Mesodermal cell (in vitro differentiated cells): ENCODE measurements at regions not wholly inside any gene's neighbourhood (a gene's known extent, or its start where the extent isn't known, plus 50 kb on each side); places are given as distances from the start of the nearest gene placed in this dataset.

Experiments
- H3K27ac ChIP-seq: 2 replicates; pipeline ENCODE4 v1.7.0; 2013; ENCODE audit warnings: mild to moderate bottlenecking, low read depth, low read length, moderate library complexity; ENCODE audit not compliant: severe bottlenecking
- H3K36me3 ChIP-seq: 2 replicates; pipeline ENCODE4 v1.7.1; 2013; ENCODE audit warnings: mild to moderate bottlenecking, low read length, moderate library complexity; ENCODE audit not compliant: control insufficient read depth, insufficient read depth
- H3K4me1 ChIP-seq: one replicate; pipeline ENCODE4 v1.7.1; 2013; ENCODE audit warnings: mild to moderate bottlenecking, low read length; ENCODE audit not compliant: insufficient read depth, control insufficient read depth, poor library complexity, severe bottlenecking
- H3K4me3 ChIP-seq: 2 replicates; pipeline ENCODE4 v1.7.0; 2013; ENCODE audit warnings: low read length, control low read depth, mild to moderate bottlenecking; ENCODE audit not compliant: insufficient read depth, poor library complexity, severe bottlenecking; ENCODE audit errors: extremely low read depth
- H3K9me3 ChIP-seq: 2 replicates; pipeline ENCODE4 v1.7.1; 2013; ENCODE audit warnings: mild to moderate bottlenecking, low read length, moderate library complexity; ENCODE audit not compliant: control insufficient read depth
- WGBS, 2 experiments: methylation state at CpG; one replicate each; pipeline ENCODE4 v1.1.5; 2013; ENCODE audit warnings: missing lambda C conversion rate in 2 of 2; ENCODE audit not compliant: insufficient coverage in 2 of 2; 5-methylcytosine and 5-hydroxymethylcytosine counted together

GRCh38 chr4:29521281-29521680 is 1198.9 kb upstream of the PCDH7 start:
- Histone ChIP-seq H3K4me1 (no peaks in the 10 kb centered on the region), H3K4me3 (no peak overlapping the region), H3K9me3 (no peaks in the 10 kb centered on the region), H3K27ac (no peak overlapping the region), H3K36me3 (no peaks in the 10 kb centered on the region)
- 71 to 80% methylated on average over 1 of the region's 1 CpG for WGBS, 2 experiments

- Histone ChIP-seq H3K27ac (no peak overlapping the region), H3K36me3 (no peaks in the 10 kb centered on the region), H3K4me1 (no peaks in the 10 kb centered on the region), H3K4me3 (no peak overlapping the region), H3K9me3 (peaks cover 2% of the 10 kb centered on the region)
- 90% methylated on average over 2 of the region's 3 CpGs; no CpG with 5 or more reads in 1 of the 2 experiments for WGBS, 2 experiments
Observed at GRCh38 chr4:29536745-29537144, 1183.4 kb upstream of the PCDH7 start.

GRCh38 chr4:29538889-29539646 is 1181.1 kb upstream of the PCDH7 start:
- Histone ChIP-seq H3K9me3 (peaks cover 8% of the 10 kb centered on the region), H3K4me3 (no peak overlapping the region), H3K36me3 (no peaks in the 10 kb centered on the region), H3K27ac (no peak overlapping the region), H3K4me1 (no peaks in the 10 kb centered on the region)
- 73 to 75% methylated on average over 2 of the region's 4 CpGs for WGBS, 2 experiments

- Histone ChIP-seq H3K4me1 (no peaks in the 10 kb centered on the region), H3K9me3 (peaks cover 8% of the 10 kb centered on the region), H3K36me3 (no peaks in the 10 kb centered on the region), H3K4me3 (no peak overlapping the region), H3K27ac (no peak overlapping the region)
- no CpG with 5 or more reads among the region's 2 CpGs for WGBS, 2 experiments
Observed at GRCh38 chr4:29540439-29541102, 1179.6 kb upstream of the PCDH7 start.

GRCh38 chr4:29541757-29542156 is 1178.4 kb upstream of the PCDH7 start:
- Histone ChIP-seq H3K27ac (no peak overlapping the region), H3K4me1 (no peaks in the 10 kb centered on the region), H3K36me3 (no peaks in the 10 kb centered on the region), H3K9me3 (peaks cover 8% of the 10 kb centered on the region), H3K4me3 (no peak overlapping the region)
- 81 to 98% methylated on average over 4 to 5 of the region's 6 CpGs for WGBS, 2 experiments

GRCh38 chr4:29549342-29549741 is 1170.8 kb upstream of the PCDH7 start:
- H3K4me1 ChIP-seq: no peaks in the 10 kb centered on the region
- no peak overlapping the region for H3K27ac ChIP-seq
- H3K4me3 ChIP-seq: no peak overlapping the region
- no peaks in the 10 kb centered on the region for H3K36me3 ChIP-seq
- no peaks in the 10 kb centered on the region for H3K9me3 ChIP-seq

GRCh38 chr4:29551821-29552220 is 1168.3 kb upstream of the PCDH7 start:
- no peaks in the 10 kb centered on the region for H3K4me1 ChIP-seq

GRCh38 chr4:29553846-29554245 is 1166.3 kb upstream of the PCDH7 start:
- H3K9me3 ChIP-seq: no peaks in the 10 kb centered on the region
- no peaks in the 10 kb centered on the region for H3K36me3 ChIP-seq
- H3K27ac ChIP-seq: no peak overlapping the region
- no peak overlapping the region for H3K4me3 ChIP-seq
- H3K4me1 ChIP-seq: no peaks in the 10 kb centered on the region
- WGBS, 2 experiments: no CpG with 5 or more reads among the region's 1 CpG

More at GRCh38 chr4:29551821-29552220, 1168.3 kb upstream of the PCDH7 start:
- Histone ChIP-seq H3K36me3 (no peaks in the 10 kb centered on the region), H3K9me3 (no peaks in the 10 kb centered on the region), H3K27ac (no peak overlapping the region), H3K4me3 (no peak overlapping the region)
- no CpG with 5 or more reads among the region's 1 CpG for WGBS, 2 experiments

GRCh38 chr4:29558789-29559188 is 1161.4 kb upstream of the PCDH7 start:
- no peak overlapping the region for H3K27ac ChIP-seq
- no peaks in the 10 kb centered on the region for H3K4me1 ChIP-seq
- no peak overlapping the region for H3K4me3 ChIP-seq
- no peaks in the 10 kb centered on the region for H3K36me3 ChIP-seq
- no peaks in the 10 kb centered on the region for H3K9me3 ChIP-seq

GRCh38 chr4:29559286-29559685 is 1160.9 kb upstream of the PCDH7 start:
- Histone ChIP-seq H3K4me1 (no peaks in the 10 kb centered on the region), H3K36me3 (no peaks in the 10 kb centered on the region), H3K27ac (no peak overlapping the region)

GRCh38 chr4:29560452-29560851 is 1159.7 kb upstream of the PCDH7 start:
- no CpG with 5 or more reads among the region's 1 CpG for WGBS, 2 experiments
- no peaks in the 10 kb centered on the region for H3K9me3 ChIP-seq

More at GRCh38 chr4:29559286-29559685, 1160.9 kb upstream of the PCDH7 start:
- no peak overlapping the region for H3K4me3 ChIP-seq
- H3K9me3 ChIP-seq: no peaks in the 10 kb centered on the region

More at GRCh38 chr4:29560452-29560851, 1159.7 kb upstream of the PCDH7 start:
- no peak overlapping the region for H3K4me3 ChIP-seq
- no peaks in the 10 kb centered on the region for H3K36me3 ChIP-seq
- no peaks in the 10 kb centered on the region for H3K4me1 ChIP-seq
- H3K27ac ChIP-seq: no peak overlapping the region
